Loucy (cell line): ENCODE measurements at regions not wholly inside any gene's neighbourhood (a gene's known extent, or its start where the extent isn't known, plus 50 kb on each side); places are given as distances from the start of the nearest gene placed in this dataset.
"Not testable (repeated sequence)": the region's sequence is repeated elsewhere in the genome, so short reads cannot be mapped to it uniquely, and the experiment has no call there.

Source experiments
- H2AFZ ChIP-seq: fragments of 200-600 bp; sonication (generic); 2 replicates; pipeline ENCODE4 v1.6.0; 2016; ENCODE audit warnings: antibody characterized with exemption, mild to moderate bottlenecking, low read length, moderate library complexity
- H3F3A ChIP-seq: fragments of 200-600 bp; 2 replicates; pipeline ENCODE4 v1.6.0; 2016; ENCODE audit warnings: antibody characterized with exemption, low read depth, mild to moderate bottlenecking
- H3K27me3 ChIP-seq: fragments of 200-600 bp; sonication (generic); 2 replicates; pipeline ENCODE4 v1.6.1; 2014; ENCODE audit warnings: low read length, mild to moderate bottlenecking; ENCODE audit not compliant: insufficient read depth, poor library complexity, severe bottlenecking
- H3K36me3 ChIP-seq: fragments of 200-600 bp; sonication (generic); 2 replicates; pipeline ENCODE4 v1.6.1; 2016; ENCODE audit warnings: low read length; ENCODE audit not compliant: insufficient read depth
- H3K4me1 ChIP-seq: fragments of 200-600 bp; sonication (generic); 2 replicates; pipeline ENCODE4 v1.5.1; 2014; ENCODE audit warnings: low read length, mild to moderate bottlenecking; ENCODE audit not compliant: insufficient read depth, poor library complexity, severe bottlenecking
- H3K4me2 ChIP-seq: fragments of 200-600 bp; sonication (generic); 2 replicates; pipeline ENCODE4 v1.6.0; 2014; ENCODE audit warnings: antibody characterized with exemption, low read length, low read depth, mild to moderate bottlenecking; ENCODE audit not compliant: poor library complexity, severe bottlenecking
- H3K4me3 ChIP-seq: fragments of 200-600 bp; sonication (generic); 2 replicates; pipeline ENCODE4 v1.5.1; 2014; ENCODE audit warnings: low read length, mild to moderate bottlenecking, mixed read lengths; ENCODE audit not compliant: poor library complexity, severe bottlenecking
- H3K79me2 ChIP-seq: fragments of 200-600 bp; sonication (generic); 2 replicates; pipeline ENCODE4 v1.6.1; 2014; ENCODE audit warnings: low read length; ENCODE audit not compliant: insufficient read depth
- H3K9ac ChIP-seq: fragments of 200-600 bp; sonication (generic); 2 replicates; pipeline ENCODE4 v1.6.0; 2014; ENCODE audit warnings: mild to moderate bottlenecking, low read depth, low read length, moderate library complexity; ENCODE audit not compliant: poor library complexity, severe bottlenecking
- H3K9me2 ChIP-seq: fragments of 200-600 bp; sonication (generic); replicated peaks from 2 replicates; pipeline ENCODE4 v1.6.1; 2016; ENCODE audit warnings: low read depth, low read length, mixed read lengths
- H3K9me3 ChIP-seq: fragments of 200-600 bp; sonication (generic); 2 replicates; pipeline ENCODE4 v1.6.1; 2014; ENCODE audit warnings: mild to moderate bottlenecking, antibody characterized with exemption, low read length, low read depth; ENCODE audit not compliant: insufficient read depth
- H4K20me1 ChIP-seq: fragments of 200-600 bp; sonication (generic); 2 replicates; pipeline ENCODE4 v1.6.0; 2014; ENCODE audit warnings: antibody characterized with exemption, low read length, mild to moderate bottlenecking; ENCODE audit not compliant: insufficient read depth, poor library complexity, severe bottlenecking
- EZH2phosphoT487 ChIP-seq: fragments of 200-600 bp; IDR thresholded peaks from 2 replicates; pipeline ENCODE4 v1.6.1; 2018; ENCODE audit warnings: antibody characterized with exemption, mild to moderate bottlenecking, moderate library complexity, borderline replicate concordance
- TF ChIP-seq, protein P1 (sequence below): fragments of 200-600 bp; sonication (generic); conservative IDR thresholded peaks from 2 replicates; pipeline ENCODE4 v1.5.1; 2014; ENCODE audit warnings: mild to moderate bottlenecking, antibody characterized with exemption, low read length

DNA sequence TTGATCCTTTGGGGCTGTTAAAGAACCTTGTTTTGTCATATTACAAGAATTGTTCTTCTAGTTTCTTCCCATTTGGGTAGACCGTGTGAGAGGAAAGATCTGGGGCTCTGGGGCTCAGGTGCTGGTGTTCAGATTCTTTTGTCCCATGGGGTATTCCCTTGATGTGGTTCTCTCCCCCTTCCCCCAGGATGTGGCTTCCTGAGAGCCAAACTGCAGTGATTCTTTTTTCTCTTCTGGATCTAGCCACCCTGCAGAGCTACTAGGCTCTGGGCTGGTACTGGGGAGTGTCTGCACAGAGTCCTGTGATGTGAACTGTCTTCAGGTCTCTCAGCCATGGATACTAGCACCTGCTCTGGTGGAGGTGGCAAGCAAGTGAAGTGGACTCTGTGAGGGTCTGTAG lies 480.5 kb upstream of the MAN1A1 start:
- no peaks in the 10 kb centered on the region for H4K20me1 ChIP-seq
- H2AFZ ChIP-seq, result no peak overlapping the region
- H3K9ac ChIP-seq, result no peak overlapping the region
- H3K27me3 ChIP-seq, result no peaks in the 10 kb centered on the region
- H3K4me1 ChIP-seq, result no peaks in the 10 kb centered on the region
- H3K36me3 ChIP-seq, result no peaks in the 10 kb centered on the region
- H3K4me3 ChIP-seq, result no peak overlapping the region
- TF ChIP-seq, protein P1, sequence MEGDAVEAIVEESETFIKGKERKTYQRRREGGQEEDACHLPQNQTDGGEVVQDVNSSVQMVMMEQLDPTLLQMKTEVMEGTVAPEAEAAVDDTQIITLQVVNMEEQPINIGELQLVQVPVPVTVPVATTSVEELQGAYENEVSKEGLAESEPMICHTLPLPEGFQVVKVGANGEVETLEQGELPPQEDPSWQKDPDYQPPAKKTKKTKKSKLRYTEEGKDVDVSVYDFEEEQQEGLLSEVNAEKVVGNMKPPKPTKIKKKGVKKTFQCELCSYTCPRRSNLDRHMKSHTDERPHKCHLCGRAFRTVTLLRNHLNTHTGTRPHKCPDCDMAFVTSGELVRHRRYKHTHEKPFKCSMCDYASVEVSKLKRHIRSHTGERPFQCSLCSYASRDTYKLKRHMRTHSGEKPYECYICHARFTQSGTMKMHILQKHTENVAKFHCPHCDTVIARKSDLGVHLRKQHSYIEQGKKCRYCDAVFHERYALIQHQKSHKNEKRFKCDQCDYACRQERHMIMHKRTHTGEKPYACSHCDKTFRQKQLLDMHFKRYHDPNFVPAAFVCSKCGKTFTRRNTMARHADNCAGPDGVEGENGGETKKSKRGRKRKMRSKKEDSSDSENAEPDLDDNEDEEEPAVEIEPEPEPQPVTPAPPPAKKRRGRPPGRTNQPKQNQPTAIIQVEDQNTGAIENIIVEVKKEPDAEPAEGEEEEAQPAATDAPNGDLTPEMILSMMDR, result no peak
- TF ChIP-seq EZH2phosphoT487, result no peak
- no peaks in the 10 kb centered on the region for H3K79me2 ChIP-seq
- no peaks in the 10 kb centered on the region for H3K9me2 ChIP-seq
- H3K4me2 ChIP-seq, result no peak overlapping the region
- H3K9me3 ChIP-seq, result no peaks in the 10 kb centered on the region
- no peaks in the 10 kb centered on the region for H3F3A ChIP-seq

DNA sequence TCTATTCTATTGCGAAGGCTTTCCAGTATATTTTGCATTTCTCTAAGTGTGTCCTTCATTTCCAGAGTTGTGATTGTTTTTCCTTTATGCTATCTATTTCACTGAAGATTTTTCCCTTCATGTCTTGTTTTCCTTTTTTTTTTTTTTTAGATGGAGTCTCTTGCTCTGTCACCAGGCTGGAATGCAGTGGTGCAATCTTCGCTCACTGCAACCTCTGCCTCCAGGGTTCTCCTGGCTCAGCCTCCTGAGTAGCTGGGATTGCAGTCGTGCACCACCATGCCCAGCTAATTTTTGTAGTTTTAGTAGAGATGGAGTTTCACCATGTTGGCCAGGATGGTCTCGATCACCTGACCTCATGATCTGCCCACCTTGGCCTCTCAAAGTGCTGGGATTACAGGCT lies 479.9 kb upstream of the MAN1A1 start:
- not testable (repeated sequence) for H4K20me1 ChIP-seq, H3K27me3 ChIP-seq, H3K79me2 ChIP-seq, H3K36me3 ChIP-seq, H3F3A ChIP-seq, H3K4me1 ChIP-seq, H3K9ac ChIP-seq, H3K9me2 ChIP-seq, H3K4me2 ChIP-seq, H3K9me3 ChIP-seq, H2AFZ ChIP-seq, H3K4me3 ChIP-seq

DNA sequence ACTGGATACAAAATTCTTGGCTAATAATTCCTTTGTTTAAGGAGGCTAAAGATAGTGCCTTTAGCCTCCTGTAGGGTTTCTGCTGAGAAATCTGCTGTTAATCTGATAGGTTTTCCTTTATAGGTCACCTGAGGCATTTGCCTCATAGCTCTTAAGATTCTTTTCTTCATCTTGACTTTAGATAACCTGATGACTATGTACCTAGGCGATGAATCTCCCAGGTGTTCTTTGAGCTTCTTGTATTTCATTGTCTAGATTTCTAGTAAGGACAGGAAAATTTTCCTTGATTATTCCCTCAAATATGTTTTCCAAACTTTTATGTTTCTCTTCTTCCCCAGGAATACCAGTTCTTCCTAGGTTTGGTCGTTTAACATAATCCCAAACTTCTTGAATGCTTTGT lies 479.4 kb upstream of the MAN1A1 start:
- Histone ChIP-seq H3F3A (no peaks in the 10 kb centered on the region), H3K9me2 (no peaks in the 10 kb centered on the region), H3K27me3 (no peaks in the 10 kb centered on the region), H3K4me3 (no peak overlapping the region), H3K9me3 (no peaks in the 10 kb centered on the region), H3K9ac (no peak overlapping the region), H3K4me1 (no peaks in the 10 kb centered on the region), H3K79me2 (no peaks in the 10 kb centered on the region), H3K4me2 (no peak overlapping the region), H4K20me1 (no peaks in the 10 kb centered on the region), H2AFZ (no peak overlapping the region), H3K36me3 (no peaks in the 10 kb centered on the region)
- TF ChIP-seq, protein P1, result no peak
- no peak for TF ChIP-seq EZH2phosphoT487

DNA sequence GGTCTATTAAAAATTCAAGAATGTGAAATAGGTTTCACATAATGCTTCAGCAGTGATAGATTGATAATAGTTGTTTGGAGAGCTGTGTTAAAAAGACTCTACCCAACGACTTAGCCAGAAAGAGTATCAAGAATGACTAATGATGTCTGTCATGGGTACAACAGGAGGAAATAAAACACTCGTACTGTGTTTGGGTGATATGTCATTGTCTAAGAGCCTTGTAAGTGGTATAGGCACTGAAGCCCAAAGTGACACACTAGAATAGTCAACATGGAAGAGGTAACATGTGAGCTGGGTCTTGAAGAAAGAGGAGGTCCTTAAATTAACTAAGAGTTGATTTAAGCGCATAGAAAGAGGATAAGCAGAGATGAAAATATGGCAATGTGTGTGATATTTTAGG lies 471.8 kb upstream of the MAN1A1 start:
- no peaks in the 10 kb centered on the region for H3K4me1 ChIP-seq
- H3K27me3 ChIP-seq, result no peaks in the 10 kb centered on the region
- no peak overlapping the region for H2AFZ ChIP-seq
- H3K36me3 ChIP-seq, result no peaks in the 10 kb centered on the region
- no peak for TF ChIP-seq EZH2phosphoT487
- TF ChIP-seq, protein P1, result no peak
- no peaks in the 10 kb centered on the region for H3K9me2 ChIP-seq
- H3F3A ChIP-seq, result no peaks in the 10 kb centered on the region
- H3K4me3 ChIP-seq, result no peak overlapping the region
- H3K9me3 ChIP-seq, result no peaks in the 10 kb centered on the region
- H3K9ac ChIP-seq, result no peak overlapping the region
- no peaks in the 10 kb centered on the region for H4K20me1 ChIP-seq
- no peaks in the 10 kb centered on the region for H3K79me2 ChIP-seq
- H3K4me2 ChIP-seq, result no peak overlapping the region
